Loucy (cell line): ENCODE measurements at regions not wholly inside any gene's neighbourhood (a gene's known extent, or its start where the extent isn't known, plus 50 kb on each side); places are given as distances from the start of the nearest gene placed in this dataset.

Experiments
- EZH2phosphoT487 ChIP-seq: fragments of 200-600 bp; IDR thresholded peaks from 2 replicates; pipeline ENCODE4 v1.6.1; 2018; ENCODE audit warnings: antibody characterized with exemption, mild to moderate bottlenecking, moderate library complexity, borderline replicate concordance
- TF ChIP-seq, protein P1 (sequence below): fragments of 200-600 bp; sonication (generic); conservative IDR thresholded peaks from 2 replicates; pipeline ENCODE4 v1.5.1; 2014; ENCODE audit warnings: mild to moderate bottlenecking, antibody characterized with exemption, low read length

DNA sequence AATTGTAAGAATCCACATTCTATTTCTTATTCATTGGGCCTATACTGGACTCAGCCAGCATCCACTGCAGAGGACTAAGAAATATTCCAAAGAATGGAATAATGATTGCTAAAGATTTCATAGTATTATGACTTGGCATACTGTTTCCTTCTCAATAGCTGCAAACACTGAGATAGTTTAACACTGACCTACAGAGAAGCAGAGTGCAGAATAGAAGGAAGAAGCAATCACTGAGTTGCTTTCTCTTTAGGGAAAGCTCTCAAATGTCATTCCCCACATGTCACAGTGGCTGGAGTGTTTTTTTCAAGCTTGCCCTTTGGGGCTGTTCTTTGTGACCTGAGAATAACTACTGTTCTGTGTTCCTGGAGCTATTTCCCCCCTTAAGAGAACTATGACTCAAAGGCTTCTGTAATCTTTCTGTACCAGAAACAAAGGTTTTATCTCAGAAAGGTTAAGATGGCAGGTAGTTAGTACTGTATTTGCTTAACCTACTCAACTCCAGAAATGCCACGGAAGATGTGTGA is 243.6 kb upstream of the LUZP2 start:
- TF ChIP-seq, protein P1, sequence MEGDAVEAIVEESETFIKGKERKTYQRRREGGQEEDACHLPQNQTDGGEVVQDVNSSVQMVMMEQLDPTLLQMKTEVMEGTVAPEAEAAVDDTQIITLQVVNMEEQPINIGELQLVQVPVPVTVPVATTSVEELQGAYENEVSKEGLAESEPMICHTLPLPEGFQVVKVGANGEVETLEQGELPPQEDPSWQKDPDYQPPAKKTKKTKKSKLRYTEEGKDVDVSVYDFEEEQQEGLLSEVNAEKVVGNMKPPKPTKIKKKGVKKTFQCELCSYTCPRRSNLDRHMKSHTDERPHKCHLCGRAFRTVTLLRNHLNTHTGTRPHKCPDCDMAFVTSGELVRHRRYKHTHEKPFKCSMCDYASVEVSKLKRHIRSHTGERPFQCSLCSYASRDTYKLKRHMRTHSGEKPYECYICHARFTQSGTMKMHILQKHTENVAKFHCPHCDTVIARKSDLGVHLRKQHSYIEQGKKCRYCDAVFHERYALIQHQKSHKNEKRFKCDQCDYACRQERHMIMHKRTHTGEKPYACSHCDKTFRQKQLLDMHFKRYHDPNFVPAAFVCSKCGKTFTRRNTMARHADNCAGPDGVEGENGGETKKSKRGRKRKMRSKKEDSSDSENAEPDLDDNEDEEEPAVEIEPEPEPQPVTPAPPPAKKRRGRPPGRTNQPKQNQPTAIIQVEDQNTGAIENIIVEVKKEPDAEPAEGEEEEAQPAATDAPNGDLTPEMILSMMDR: no peak
- no peak for TF ChIP-seq EZH2phosphoT487
